ENCODE measurements at regions not wholly inside any gene's neighbourhood (a gene's known extent, or its start where the extent isn't known, plus 50 kb on each side); places are given as distances from the start of the nearest gene placed in this dataset.
A peak's percentile ranks its signal among the peaks of the same experiment; 100 is the strongest.

DNA sequence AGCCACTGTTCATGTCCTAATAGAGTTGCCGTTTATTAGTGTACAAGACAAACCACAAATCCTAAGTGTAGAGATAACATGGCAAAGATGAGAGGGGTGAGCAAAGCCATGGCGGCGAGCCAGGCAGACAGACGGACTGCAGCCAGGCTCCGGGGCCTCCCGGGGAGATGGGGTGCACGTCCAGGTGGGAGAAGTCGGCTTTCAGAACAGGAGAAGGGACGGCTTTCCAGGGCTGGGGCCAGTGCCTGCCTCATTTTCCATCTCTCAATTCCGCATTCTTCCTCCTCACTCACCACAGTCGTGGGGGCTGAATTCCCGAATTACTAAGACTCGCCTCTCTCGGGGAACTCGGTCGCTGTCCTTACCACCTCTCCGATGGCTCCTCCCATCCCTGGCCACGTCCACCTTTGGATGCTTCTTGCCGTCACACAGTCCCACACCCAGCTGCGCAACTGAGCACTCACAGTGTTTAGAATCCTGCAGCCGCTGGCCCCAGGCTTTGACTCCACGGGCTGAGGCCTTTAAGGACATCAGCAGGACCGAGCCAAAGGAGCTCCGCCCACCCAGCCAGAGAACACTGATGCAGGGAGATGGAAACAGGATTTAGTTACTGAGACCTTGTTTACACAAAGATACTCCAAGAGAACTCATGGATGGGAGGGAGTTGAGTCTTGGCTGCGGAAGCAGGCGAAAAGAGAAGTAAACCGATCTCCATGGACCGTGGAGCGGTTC lies 59.7 kb downstream of the RNF112 start:
- peaks cover 4 to 12% of the 10 kb centered on the region in 2 experiments; a peak in 1 of 4 replicates for H3K9me3 ChIP-seq (ENCODE audit: insufficient read depth in 2 of 2, low read depth in 1 of 2, low read length in 1 of 2)
- H3K36me3 ChIP-seq (ENCODE audit: control insufficient read depth in 2 of 4, insufficient read depth in 4 of 4, low read length in 3 of 4): no peaks in the 10 kb centered on the region
- H3K23me2 ChIP-seq (ENCODE audit: low read depth, low read length): no peaks in the 10 kb centered on the region
- TF ChIP-seq ASH2L (IDR thresholded peaks at IDR 0.05; ENCODE audit: low read length) (no peak), POU5F1 (IDR thresholded peaks at IDR 0.05; ENCODE audit: low read depth, low read length) (no peak), KDM1A (IDR thresholded peaks at IDR 0.05; ENCODE audit: borderline replicate concordance, low read length) (no peak)
- H2BK5ac ChIP-seq (ENCODE audit: low read depth, low read length): peak overlapping the region; percentile 87; the same call in 1 of the 2 replicates
- H3K56ac ChIP-seq (replicated peaks; ENCODE audit: insufficient read length, low read depth, low read length): no peak overlapping the region
- H3K9ac ChIP-seq (replicated peaks in 1 of 4; ENCODE audit: extremely low read depth in 1 of 4, low read depth in 3 of 4, low read length in 3 of 4): 0 out of 7 replicates have a peak overlapping the region, but pooled peaks of 1 of the 4 experiments have one; percentile 14
- H4K91ac ChIP-seq (replicated peaks; ENCODE audit: insufficient read length, low read length): peak overlapping the region; percentile 58
- peak overlapping the region; percentile 92 for H2BK12ac ChIP-seq (ENCODE audit: low read depth, low read length)
- no peak overlapping the region for H2BK120ac ChIP-seq (replicated peaks; ENCODE audit: low read depth, low read length)
- no peaks in the 10 kb centered on the region for H3K27me3 ChIP-seq (replicated peaks in 1 of 4; ENCODE audit: control insufficient read depth in 3 of 4, extremely low read depth in 1 of 4, insufficient read depth in 3 of 4, low read length in 3 of 4)
- H3K4me1 ChIP-seq (replicated peaks in 1 of 4; ENCODE audit: control insufficient read depth in 3 of 4, insufficient read depth in 4 of 4, low read length in 3 of 4): peaks cover 1 to 10% (median 6%) of the 10 kb centered on the region in 4 experiments; a peak in 6 of 7 replicates
- H3K4me2 ChIP-seq (ENCODE audit: insufficient read depth in 1 of 2, low read depth in 2 of 2, low read length in 2 of 2): peak overlapping the region; percentile 16 to 73; a peak in 2 of 4 replicates
- H4K8ac ChIP-seq (ENCODE audit: extremely low read depth, insufficient read depth, low read length): no peak overlapping the region; the same call in 1 of the 2 replicates
- ChIA-PET POLR2A (ENCODE audit: partially characterized antibody) (interaction anchor here (0.6 to 1.8 kb wide), 6 partner anchors 11 to 18 kb away, joined by 3 to 6 read pairs (median 3); no protein-coding TSS in a partner anchor), CTCF (ENCODE audit: partially characterized antibody) (interaction anchor here (0.6 to 3.5 kb wide), 9 partner anchors 10 to 429 kb away, joined by 3 to 16 read pairs (median 4); no protein-coding TSS in a partner anchor)
- peak overlapping the region; percentile 39; the same call in 1 of the 2 replicates for H2AK5ac ChIP-seq (ENCODE audit: low read depth, low read length)
- H4K5ac ChIP-seq (ENCODE audit: insufficient read length, low read depth, low read length): no peak overlapping the region
- H2AFZ ChIP-seq (ENCODE audit: low read length): peak overlapping the region; percentile 60
- WGBS, 2 experiments (ENCODE audit: extremely low coverage in 1 of 2, insufficient coverage in 1 of 2, insufficient read length in 1 of 2, insufficient replicate concordance in 2 of 2, low coverage in 1 of 2, low lambda C conversion rate in 2 of 2, missing lambda C conversion rate in 1 of 2): 82% methylated on average over 29 of the region's 29 CpGs; no CpG with 5 or more reads in 1 of the 2 experiments
- no peak overlapping the region for H3K27ac ChIP-seq (ENCODE audit: low read depth, low read length)
- peak overlapping the region; percentile 98 for H2BK20ac ChIP-seq (ENCODE audit: low read length)
- no peaks in the 10 kb centered on the region for H3K79me1 ChIP-seq (ENCODE audit: low read depth, low read length)
- peak overlapping the region; percentile 72; the same call in 1 of the 2 replicates for H2BK15ac ChIP-seq (ENCODE audit: low read length)
- no peak overlapping the region for H3K23ac ChIP-seq (ENCODE audit: insufficient read length)
- H3K4me3 ChIP-seq (ENCODE audit: extremely low read depth in 1 of 4, insufficient read depth in 2 of 4, low read depth in 3 of 4, low read length in 4 of 4): no peak overlapping the region
- H4K20me1 ChIP-seq (replicated peaks in 1 of 2; ENCODE audit: control insufficient read depth in 1 of 2, insufficient read depth in 2 of 2, low read length in 2 of 2): no peaks in the 10 kb centered on the region
- no peak overlapping the region for H3K14ac ChIP-seq (ENCODE audit: insufficient read length)
- H3K18ac ChIP-seq (ENCODE audit: extremely low read depth, low read length): peak overlapping the region; percentile 94
- H3K4ac ChIP-seq (replicated peaks; ENCODE audit: insufficient read length, low read depth, low read length): no peak overlapping the region
- DNase-seq (ENCODE audit: low read depth in 1 of 2, low spot score in 2 of 2): peak in 1 of 2 experiments; percentile 63
- H3K79me2 ChIP-seq (ENCODE audit: control insufficient read depth in 1 of 2, insufficient read depth in 2 of 2, low read length in 2 of 2): no peaks in the 10 kb centered on the region
- FAIRE-seq: no peak
